Neural cell (in vitro differentiated cells): ENCODE measurements at regions not wholly inside any gene's neighbourhood (a gene's known extent, or its start where the extent isn't known, plus 50 kb on each side); places are given as distances from the start of the nearest gene placed in this dataset.

Source experiments
- H2AFZ ChIP-seq: fragments of 200-600, 300-800 bp; sonication (generic), shearing (Covaris generic); 2 replicates; pipeline ENCODE4 v1.6.0; 2014; ENCODE audit warnings: low read depth, mild to moderate bottlenecking, antibody characterized with exemption, low read length, moderate library complexity
- H3F3A ChIP-seq: fragments of 200-600 bp; shearing (Covaris generic); 2 replicates; pipeline ENCODE4 v1.6.1; 2016; ENCODE audit warnings: mild to moderate bottlenecking, moderate library complexity, mixed read lengths, antibody characterized with exemption, low read length; ENCODE audit not compliant: insufficient read depth, poor library complexity, severe bottlenecking
- H3K27ac ChIP-seq: fragments of 200-600, 300-800 bp; sonication (generic), shearing (Covaris generic); 2 replicates; pipeline ENCODE4 v1.5.1; 2014; ENCODE audit warnings: mild to moderate bottlenecking, low read length, moderate library complexity
- H3K27me3 ChIP-seq: fragments of 300-800, 200-600 bp; sonication (generic), shearing (Covaris generic); 2 replicates; pipeline ENCODE4 v1.6.0; 2014; ENCODE audit warnings: mild to moderate bottlenecking, low read depth, low read length, moderate library complexity; ENCODE audit not compliant: insufficient read depth
- H3K36me3 ChIP-seq: fragments of 300-800, 200-600 bp; sonication (generic), shearing (Covaris generic); 2 replicates; pipeline ENCODE4 v1.5.1; 2014; ENCODE audit warnings: mild to moderate bottlenecking, antibody characterized with exemption, low read length, moderate library complexity; ENCODE audit not compliant: insufficient read depth
- H3K4me2 ChIP-seq: fragments of 300-800, 200-600 bp; sonication (generic), shearing (Covaris generic); 2 replicates; pipeline ENCODE4 v1.6.0; 2014; ENCODE audit warnings: mild to moderate bottlenecking, low read length
- H3K4me3 ChIP-seq: fragments of 300-800, 200-600 bp; sonication (generic), shearing (Covaris generic); 2 replicates; pipeline ENCODE4 v1.5.1; 2014; ENCODE audit warnings: mild to moderate bottlenecking, low read length, moderate library complexity
- H3K79me2 ChIP-seq: fragments of 200-600 bp; shearing (Covaris generic); replicated peaks from 2 replicates; pipeline ENCODE4 v1.6.0; 2014; ENCODE audit warnings: mild to moderate bottlenecking, low read length, moderate library complexity; ENCODE audit not compliant: insufficient read depth
- H3K9ac ChIP-seq: fragments of 300-800, 200-600 bp; sonication (generic), shearing (Covaris generic); 2 replicates; pipeline ENCODE4 v1.6.1; 2016; ENCODE audit warnings: mild to moderate bottlenecking, low read length, mixed read lengths
- H3K9me2 ChIP-seq: fragments of 200-600 bp; shearing (Covaris generic); 2 replicates; pipeline ENCODE4 v1.6.1; 2016; ENCODE audit warnings: mild to moderate bottlenecking, low read length, mixed read lengths; ENCODE audit not compliant: insufficient read depth
- H3K9me3 ChIP-seq: fragments of 200-600, 300-800 bp; sonication (generic), shearing (Covaris generic); 2 replicates; pipeline ENCODE4 v1.6.1; 2016; ENCODE audit warnings: mild to moderate bottlenecking, mixed run types, low read length, moderate library complexity, mixed read lengths
- H4K20me1 ChIP-seq: fragments of 200-600 bp; shearing (Covaris generic); 2 replicates; pipeline ENCODE4 v1.6.1; 2016; ENCODE audit warnings: mild to moderate bottlenecking, mixed run types; ENCODE audit not compliant: insufficient read depth
- EP300 ChIP-seq: fragments of 450-650 bp; conservative IDR thresholded peaks from 2 replicates; pipeline ENCODE4 v1.6.1; 2014; ENCODE audit warnings: antibody characterized with exemption, mild to moderate bottlenecking, moderate library complexity; ENCODE audit not compliant: poor library complexity, severe bottlenecking
- EZH2 ChIP-seq: fragments of 200-600, 300-800 bp; shearing (Covaris generic), sonication (generic); IDR thresholded peaks from 2 replicates; pipeline ENCODE4 v1.6.1; 2014; ENCODE audit warnings: antibody characterized with exemption, low read length, borderline replicate concordance, mild to moderate bottlenecking; ENCODE audit not compliant: insufficient read depth, poor library complexity, severe bottlenecking
- MXI1 ChIP-seq: fragments of 450-650 bp; conservative IDR thresholded peaks from 2 replicates; pipeline ENCODE4 v1.6.1; 2014; ENCODE audit warnings: antibody characterized with exemption, mild to moderate bottlenecking; ENCODE audit not compliant: poor library complexity, severe bottlenecking
- POLR2AphosphoS5 ChIP-seq: IDR thresholded peaks from 2 replicates; pipeline ENCODE4 v1.6.1; 2012
- RAD21 ChIP-seq: fragments of 450-650 bp; conservative IDR thresholded peaks from 2 replicates; pipeline ENCODE4 v1.6.1; 2014; ENCODE audit warnings: antibody characterized with exemption, mild to moderate bottlenecking, moderate library complexity
- REST ChIP-seq: IDR thresholded peaks from 2 replicates; pipeline ENCODE4 v1.6.1; 2012; ENCODE audit warnings: borderline replicate concordance
- SMC3 ChIP-seq: fragments of 450-650 bp; conservative IDR thresholded peaks from 2 replicates; pipeline ENCODE4 v1.6.1; 2014; ENCODE audit warnings: antibody characterized with exemption, mild to moderate bottlenecking, moderate library complexity; ENCODE audit not compliant: poor library complexity
- TAF1 ChIP-seq: IDR thresholded peaks from 2 replicates; pipeline ENCODE4 v1.6.1; 2012; ENCODE audit warnings: low read depth
- TF ChIP-seq, protein P1 (sequence below): fragments of 450-650 bp; IDR thresholded peaks from 2 replicates; pipeline ENCODE4 v1.5.1; 2014; ENCODE audit warnings: antibody characterized with exemption, mild to moderate bottlenecking, moderate library complexity; ENCODE audit not compliant: poor library complexity, severe bottlenecking

DNA sequence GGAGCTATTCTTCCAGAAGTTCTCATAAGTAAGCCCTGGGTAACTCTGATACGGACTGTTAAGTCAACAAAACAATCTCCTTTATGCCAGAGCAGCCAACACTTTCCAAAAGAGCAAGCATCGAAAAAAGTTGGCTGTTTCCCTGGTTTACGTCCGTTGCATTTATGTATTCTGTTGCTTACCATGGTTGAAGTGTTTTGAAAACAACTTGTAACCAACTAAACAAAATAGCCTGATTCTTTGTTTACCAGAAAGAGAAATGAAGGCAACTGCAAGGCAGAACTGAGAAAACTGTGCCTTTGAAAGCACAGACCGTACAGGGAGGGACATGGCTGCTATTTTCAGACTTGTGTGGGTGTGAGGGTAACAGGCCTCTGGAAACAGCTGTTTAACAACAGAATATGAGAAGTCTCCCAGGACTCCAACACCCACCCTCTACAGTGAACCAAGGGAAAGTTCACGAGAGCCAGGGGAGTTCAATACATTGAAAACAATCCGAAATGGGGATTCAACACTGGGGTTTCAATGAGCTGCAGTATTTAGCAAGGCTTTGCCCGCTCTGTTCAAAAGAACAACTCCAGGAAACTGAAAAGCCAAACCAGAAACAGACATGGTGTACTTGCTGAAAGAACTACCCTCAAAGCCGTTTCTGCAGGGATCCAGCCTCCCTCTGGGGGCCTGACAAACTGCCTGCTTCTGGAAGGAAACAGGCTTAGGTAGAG lies 95.8 kb upstream of the EGFL6 start:
- H2AFZ ChIP-seq = no peak overlapping the region
- no peak overlapping the region for H3K4me3 ChIP-seq
- no peaks in the 10 kb centered on the region for H3K9me3 ChIP-seq
- H3K27ac ChIP-seq = no peak overlapping the region
- H3F3A ChIP-seq = no peaks in the 10 kb centered on the region
- no peak overlapping the region for H3K9ac ChIP-seq
- H3K79me2 ChIP-seq = no peaks in the 10 kb centered on the region
- H3K4me2 ChIP-seq = no peak overlapping the region
- TF ChIP-seq MXI1 (no peak), RAD21 (no peak), POLR2AphosphoS5 (no peak), TAF1 (no peak), SMC3 (no peak), EZH2 (no peak), EP300 (no peak), REST (no peak)
- TF ChIP-seq, protein P1, sequence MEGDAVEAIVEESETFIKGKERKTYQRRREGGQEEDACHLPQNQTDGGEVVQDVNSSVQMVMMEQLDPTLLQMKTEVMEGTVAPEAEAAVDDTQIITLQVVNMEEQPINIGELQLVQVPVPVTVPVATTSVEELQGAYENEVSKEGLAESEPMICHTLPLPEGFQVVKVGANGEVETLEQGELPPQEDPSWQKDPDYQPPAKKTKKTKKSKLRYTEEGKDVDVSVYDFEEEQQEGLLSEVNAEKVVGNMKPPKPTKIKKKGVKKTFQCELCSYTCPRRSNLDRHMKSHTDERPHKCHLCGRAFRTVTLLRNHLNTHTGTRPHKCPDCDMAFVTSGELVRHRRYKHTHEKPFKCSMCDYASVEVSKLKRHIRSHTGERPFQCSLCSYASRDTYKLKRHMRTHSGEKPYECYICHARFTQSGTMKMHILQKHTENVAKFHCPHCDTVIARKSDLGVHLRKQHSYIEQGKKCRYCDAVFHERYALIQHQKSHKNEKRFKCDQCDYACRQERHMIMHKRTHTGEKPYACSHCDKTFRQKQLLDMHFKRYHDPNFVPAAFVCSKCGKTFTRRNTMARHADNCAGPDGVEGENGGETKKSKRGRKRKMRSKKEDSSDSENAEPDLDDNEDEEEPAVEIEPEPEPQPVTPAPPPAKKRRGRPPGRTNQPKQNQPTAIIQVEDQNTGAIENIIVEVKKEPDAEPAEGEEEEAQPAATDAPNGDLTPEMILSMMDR = no peak
- H4K20me1 ChIP-seq = no peaks in the 10 kb centered on the region
- no peaks in the 10 kb centered on the region for H3K9me2 ChIP-seq
- no peaks in the 10 kb centered on the region for H3K36me3 ChIP-seq
- H3K27me3 ChIP-seq = no peaks in the 10 kb centered on the region

- Histone ChIP-seq H4K20me1 (no peaks in the 10 kb centered on the region), H3K9me3 (no peaks in the 10 kb centered on the region), H3K9ac (no peak overlapping the region), H3F3A (no peaks in the 10 kb centered on the region), H3K4me2 (no peak overlapping the region), H3K36me3 (no peaks in the 10 kb centered on the region), H3K79me2 (no peaks in the 10 kb centered on the region), H3K9me2 (no peaks in the 10 kb centered on the region), H3K27me3 (no peaks in the 10 kb centered on the region), H3K4me3 (no peak overlapping the region), H2AFZ (no peak overlapping the region), H3K27ac (no peak overlapping the region)
- TF ChIP-seq TAF1 = no peak
- TF ChIP-seq, protein P1 = no peak
- no peak for TF ChIP-seq RAD21
- TF ChIP-seq EP300 = no peak
- no peak for TF ChIP-seq MXI1
- TF ChIP-seq POLR2AphosphoS5 = no peak
- TF ChIP-seq SMC3 = no peak
- TF ChIP-seq REST = no peak
- no peak for TF ChIP-seq EZH2
These were observed 96.4 kb upstream of the EGFL6 start for GRCh38 chrX:13472975-13473374.
